ENCODE measurements at regions not wholly inside any gene's neighbourhood (a gene's known extent, or its start where the extent isn't known, plus 50 kb on each side); places are given as distances from the start of the nearest gene placed in this dataset.

DNA sequence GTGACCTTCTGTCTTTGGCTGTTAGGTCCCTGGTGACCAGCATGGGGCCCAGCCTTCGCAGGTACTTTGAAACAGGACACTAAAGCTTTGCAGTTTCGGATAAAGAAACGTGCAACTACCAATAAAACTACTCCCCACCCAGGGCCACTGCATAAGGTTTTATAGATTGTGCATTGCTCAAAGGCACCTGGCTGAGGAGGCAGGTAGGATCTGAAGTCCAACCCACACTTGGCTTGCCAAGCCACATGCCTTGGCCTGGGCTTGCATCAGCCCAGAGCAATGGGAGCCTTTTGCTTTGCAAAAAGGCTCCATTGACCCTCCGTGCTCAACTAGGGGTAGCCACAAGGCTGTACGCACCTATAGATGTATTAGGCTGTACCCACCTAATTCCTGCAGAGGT lies 84.4 kb upstream of the SYT6 start:
- H3K4me3 ChIP-seq (ENCODE audit: low read depth in 1 of 2, low read length in 2 of 2) = no peak overlapping the region

DNA sequence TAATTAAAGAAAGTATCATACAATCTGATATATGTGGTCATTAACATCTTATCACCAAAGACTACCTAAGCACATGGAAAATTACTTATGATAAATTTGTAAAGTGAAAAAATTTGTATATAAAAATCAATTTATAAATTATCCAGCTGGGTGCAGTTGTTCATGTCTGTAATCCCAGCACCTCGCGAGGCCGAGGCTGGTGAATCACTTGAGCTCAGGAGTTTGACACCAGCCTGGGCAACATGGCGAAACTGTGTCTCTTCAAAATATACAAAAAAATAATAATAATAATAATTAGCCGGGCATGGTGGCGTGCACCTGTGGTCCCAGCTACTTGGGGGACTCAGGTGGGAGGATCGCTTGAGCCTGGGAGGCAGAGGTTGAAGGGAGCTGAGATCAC lies 82.8 kb upstream of the SYT6 start:
- H3K9ac ChIP-seq (ENCODE audit: low read depth in 1 of 2, low read length in 2 of 2) = no peak overlapping the region
- H3K27ac ChIP-seq (ENCODE audit: low read depth, low read length) = no peak overlapping the region
- H3K4me1 ChIP-seq (ENCODE audit: control insufficient read depth in 1 of 2, insufficient read depth in 2 of 2, low read length in 2 of 2) = no peaks in the 10 kb centered on the region
- H3K27me3 ChIP-seq (ENCODE audit: control insufficient read depth in 1 of 2, insufficient read depth in 2 of 2, low read length in 2 of 2) = no peaks in the 10 kb centered on the region
- H3K4me3 ChIP-seq (ENCODE audit: low read depth in 1 of 2, low read length in 2 of 2) = no peak overlapping the region
- H3K9me3 ChIP-seq (ENCODE audit: control insufficient read depth in 1 of 2, low read length in 2 of 2) = no peaks in the 10 kb centered on the region
- H3K36me3 ChIP-seq (ENCODE audit: control insufficient read depth in 1 of 2, insufficient read depth in 2 of 2, low read length in 2 of 2) = no peaks in the 10 kb centered on the region

More for the DNA sequence above, 84.4 kb upstream of the SYT6 start:
- H3K36me3 ChIP-seq (ENCODE audit: control insufficient read depth in 1 of 2, insufficient read depth in 2 of 2, low read length in 2 of 2) = no peaks in the 10 kb centered on the region
- no peak overlapping the region for H3K27ac ChIP-seq (ENCODE audit: low read depth, low read length)
- no peaks in the 10 kb centered on the region for H3K4me1 ChIP-seq (ENCODE audit: control insufficient read depth in 1 of 2, insufficient read depth in 2 of 2, low read length in 2 of 2)
- H3K27me3 ChIP-seq (ENCODE audit: control insufficient read depth in 1 of 2, insufficient read depth in 2 of 2, low read length in 2 of 2) = no peaks in the 10 kb centered on the region
- no peak overlapping the region for H3K9ac ChIP-seq (ENCODE audit: low read depth in 1 of 2, low read length in 2 of 2)
- H3K9me3 ChIP-seq (ENCODE audit: control insufficient read depth in 1 of 2, low read length in 2 of 2) = no peaks in the 10 kb centered on the region

DNA sequence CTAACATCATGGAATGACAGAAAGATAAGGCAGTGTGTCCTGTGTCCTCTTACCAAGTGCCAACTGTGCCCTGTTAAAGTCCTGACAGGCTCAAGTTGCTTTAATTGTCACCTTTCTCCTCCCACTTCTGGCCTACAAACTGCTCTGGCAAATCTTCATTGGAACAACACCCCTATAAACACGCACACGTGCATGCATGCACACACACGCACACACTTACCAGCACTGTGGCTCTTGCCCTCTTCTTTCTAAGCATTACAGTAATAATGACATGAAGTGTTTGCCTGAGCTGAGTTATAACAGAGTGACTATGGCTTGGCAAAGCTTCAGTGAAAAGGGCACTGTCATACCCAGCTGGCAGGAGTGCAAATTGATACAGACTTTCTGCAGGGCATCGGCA lies 82.3 kb upstream of the SYT6 start:
- Histone ChIP-seq H3K4me3 (ENCODE audit: low read depth in 1 of 2, low read length in 2 of 2) (no peak overlapping the region), H3K4me1 (ENCODE audit: control insufficient read depth in 1 of 2, insufficient read depth in 2 of 2, low read length in 2 of 2) (no peaks in the 10 kb centered on the region), H3K9ac (ENCODE audit: low read depth in 1 of 2, low read length in 2 of 2) (no peak overlapping the region), H3K27ac (ENCODE audit: low read depth, low read length) (no peak overlapping the region), H3K9me3 (ENCODE audit: control insufficient read depth in 1 of 2, low read length in 2 of 2) (no peaks in the 10 kb centered on the region), H3K27me3 (ENCODE audit: control insufficient read depth in 1 of 2, insufficient read depth in 2 of 2, low read length in 2 of 2) (no peaks in the 10 kb centered on the region), H3K36me3 (ENCODE audit: control insufficient read depth in 1 of 2, insufficient read depth in 2 of 2, low read length in 2 of 2) (no peaks in the 10 kb centered on the region)

DNA sequence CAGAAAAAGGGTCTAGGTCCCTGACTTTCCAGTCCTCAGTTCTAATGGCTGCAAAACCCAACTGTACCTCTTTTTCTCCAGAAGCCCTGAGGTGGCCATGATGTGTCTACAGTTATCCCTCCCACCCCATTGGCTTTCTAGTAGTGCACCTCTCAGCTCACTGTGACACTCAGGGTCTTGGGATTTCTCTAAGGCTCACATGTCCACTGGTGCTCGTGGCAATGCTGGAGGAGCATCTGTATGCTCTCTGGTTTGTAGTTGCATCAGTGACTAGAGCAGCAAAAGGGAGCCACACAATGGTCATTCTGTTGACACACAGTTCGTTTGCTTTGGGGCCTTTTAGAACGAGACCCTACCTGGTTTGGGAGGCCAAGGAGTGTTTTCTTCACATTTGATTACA lies 81.6 kb upstream of the SYT6 start:
- Histone ChIP-seq H3K36me3 (ENCODE audit: control insufficient read depth in 1 of 2, insufficient read depth in 2 of 2, low read length in 2 of 2) (no peaks in the 10 kb centered on the region), H3K4me1 (ENCODE audit: control insufficient read depth in 1 of 2, insufficient read depth in 2 of 2, low read length in 2 of 2) (no peaks in the 10 kb centered on the region), H3K9me3 (ENCODE audit: control insufficient read depth in 1 of 2, low read length in 2 of 2) (no peaks in the 10 kb centered on the region), H3K27me3 (ENCODE audit: control insufficient read depth in 1 of 2, insufficient read depth in 2 of 2, low read length in 2 of 2) (no peaks in the 10 kb centered on the region), H3K27ac (ENCODE audit: low read depth, low read length) (no peak overlapping the region), H3K9ac (ENCODE audit: low read depth in 1 of 2, low read length in 2 of 2) (no peak overlapping the region), H3K4me3 (ENCODE audit: low read depth in 1 of 2, low read length in 2 of 2) (no peak overlapping the region)

DNA sequence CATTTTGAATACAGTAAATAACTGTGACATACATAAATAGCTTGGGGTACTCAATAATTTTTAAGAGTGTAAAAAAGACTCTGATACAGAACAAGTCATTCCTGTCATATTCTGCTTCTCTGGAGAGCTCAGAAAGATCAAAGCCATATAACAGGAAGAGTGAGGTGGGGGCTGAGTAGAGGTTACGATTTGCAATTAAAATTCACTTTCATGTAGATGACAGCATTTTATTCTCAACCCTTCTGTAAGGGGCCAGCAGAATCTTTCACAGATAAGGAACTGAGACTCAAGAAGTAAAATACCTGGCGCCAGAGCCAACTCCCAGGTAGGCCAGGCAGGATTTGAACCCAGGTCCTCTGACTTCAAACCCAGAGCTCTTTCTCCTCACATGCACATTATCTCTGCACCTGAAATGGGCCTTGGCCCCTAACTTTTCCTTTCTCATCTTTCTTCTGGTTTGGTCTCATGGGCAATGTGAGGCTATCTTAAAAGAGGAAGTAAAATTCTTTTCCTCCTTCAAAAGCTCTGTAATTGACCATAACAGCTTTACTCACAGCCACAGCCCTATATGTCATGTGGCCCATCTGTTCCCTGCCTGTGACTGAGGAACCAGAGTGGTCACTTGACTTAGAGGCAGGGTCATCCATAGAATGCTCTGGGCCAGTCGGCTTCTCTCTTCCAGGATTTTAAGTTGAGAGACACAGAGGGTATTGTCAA lies 80.9 kb upstream of the SYT6 start:
- H3K9me3 ChIP-seq (ENCODE audit: control insufficient read depth in 1 of 2, low read length in 2 of 2) = no peaks in the 10 kb centered on the region
- no peak overlapping the region for H3K27ac ChIP-seq (ENCODE audit: low read depth, low read length)
- H3K9ac ChIP-seq (ENCODE audit: low read depth in 1 of 2, low read length in 2 of 2) = no peak overlapping the region

DNA sequence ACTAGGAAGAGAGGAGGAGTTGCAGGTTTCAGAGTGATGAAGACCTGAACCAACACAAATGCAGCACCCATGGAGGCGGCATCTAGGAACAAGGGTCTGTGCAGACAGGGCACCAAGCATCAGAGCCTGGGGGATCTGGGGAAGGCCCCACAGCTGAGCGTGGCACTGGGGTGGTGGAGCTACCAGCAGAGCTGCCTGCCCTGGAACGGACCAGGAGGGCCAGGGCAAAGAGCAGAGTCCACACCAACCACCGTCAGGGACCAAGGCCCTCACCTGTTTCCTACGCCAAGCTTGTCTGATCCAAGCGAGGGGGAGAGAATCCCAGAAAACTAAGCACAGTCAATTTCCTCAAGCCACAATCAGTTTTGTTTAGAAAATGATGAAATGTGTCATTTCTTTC lies 79.0 kb upstream of the SYT6 start:
- no peak overlapping the region for H3K4me3 ChIP-seq (ENCODE audit: low read depth in 1 of 2, low read length in 2 of 2)
- no peaks in the 10 kb centered on the region for H3K36me3 ChIP-seq (ENCODE audit: control insufficient read depth in 1 of 2, insufficient read depth in 2 of 2, low read length in 2 of 2)
- H3K27ac ChIP-seq (ENCODE audit: low read depth, low read length) = no peak overlapping the region
- H3K27me3 ChIP-seq (ENCODE audit: control insufficient read depth in 1 of 2, insufficient read depth in 2 of 2, low read length in 2 of 2) = peaks cover 0 to 2% of the 10 kb centered on the region in 2 donors
- H3K9me3 ChIP-seq (ENCODE audit: control insufficient read depth in 1 of 2, low read length in 2 of 2) = no peaks in the 10 kb centered on the region
- no peaks in the 10 kb centered on the region for H3K4me1 ChIP-seq (ENCODE audit: control insufficient read depth in 1 of 2, insufficient read depth in 2 of 2, low read length in 2 of 2)
- no peak overlapping the region for H3K9ac ChIP-seq (ENCODE audit: low read depth in 1 of 2, low read length in 2 of 2)

More for the DNA sequence above, 80.9 kb upstream of the SYT6 start:
- Histone ChIP-seq H3K27me3 (ENCODE audit: control insufficient read depth in 1 of 2, insufficient read depth in 2 of 2, low read length in 2 of 2) (peaks cover 0 to 2% of the 10 kb centered on the region in 2 donors), H3K4me1 (ENCODE audit: control insufficient read depth in 1 of 2, insufficient read depth in 2 of 2, low read length in 2 of 2) (no peaks in the 10 kb centered on the region), H3K36me3 (ENCODE audit: control insufficient read depth in 1 of 2, insufficient read depth in 2 of 2, low read length in 2 of 2) (no peaks in the 10 kb centered on the region), H3K4me3 (ENCODE audit: low read depth in 1 of 2, low read length in 2 of 2) (no peak overlapping the region)

DNA sequence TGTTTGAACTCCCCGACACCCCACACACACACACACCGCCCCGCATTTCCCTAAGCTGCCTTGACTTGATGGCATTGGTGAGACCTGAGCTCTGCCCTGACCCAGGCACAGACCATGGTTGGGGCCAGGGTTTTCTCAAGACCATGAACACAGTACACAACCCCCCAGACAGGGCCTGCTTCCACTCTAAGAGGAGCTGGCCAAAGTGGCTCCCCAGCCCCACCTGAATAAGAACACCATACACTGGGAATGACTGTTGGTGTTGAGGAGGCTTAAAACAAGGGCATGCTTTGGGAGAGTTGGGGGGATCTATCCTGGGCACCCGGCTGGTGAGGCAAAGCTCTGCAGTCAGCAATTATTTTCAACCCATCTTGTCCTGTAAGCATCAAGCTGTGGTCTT lies 77.6 kb upstream of the SYT6 start:
- H3K27ac ChIP-seq (ENCODE audit: low read depth, low read length) = no peak overlapping the region
- H3K4me1 ChIP-seq (ENCODE audit: control insufficient read depth in 1 of 2, insufficient read depth in 2 of 2, low read length in 2 of 2) = no peaks in the 10 kb centered on the region
- no peaks in the 10 kb centered on the region for H3K36me3 ChIP-seq (ENCODE audit: control insufficient read depth in 1 of 2, insufficient read depth in 2 of 2, low read length in 2 of 2)
- H3K27me3 ChIP-seq (ENCODE audit: control insufficient read depth in 1 of 2, insufficient read depth in 2 of 2, low read length in 2 of 2) = peaks cover 0 to 2% of the 10 kb centered on the region in 2 donors
- H3K4me3 ChIP-seq (ENCODE audit: low read depth in 1 of 2, low read length in 2 of 2) = no peak overlapping the region
- no peaks in the 10 kb centered on the region for H3K9me3 ChIP-seq (ENCODE audit: control insufficient read depth in 1 of 2, low read length in 2 of 2)
- no peak overlapping the region for H3K9ac ChIP-seq (ENCODE audit: low read depth in 1 of 2, low read length in 2 of 2)

DNA sequence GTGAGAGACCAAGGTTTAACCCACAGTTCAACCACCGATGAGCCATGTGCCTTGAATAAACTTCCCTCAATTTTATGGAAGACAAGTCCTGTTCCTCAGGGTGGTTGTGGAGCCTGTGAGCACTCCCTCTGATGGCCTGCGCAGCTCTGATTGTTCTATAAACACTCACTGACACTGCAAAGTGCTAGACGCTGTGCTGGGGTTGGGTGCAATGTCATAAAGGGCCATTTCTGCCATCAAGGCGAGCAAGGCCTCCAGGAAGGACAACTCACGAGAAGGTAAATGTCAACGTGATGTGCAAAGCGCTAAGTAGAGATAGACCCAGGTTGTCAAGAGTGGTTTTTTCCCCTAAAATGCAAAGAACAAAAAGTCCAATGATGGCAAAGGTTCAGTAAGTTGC lies 75.7 kb upstream of the SYT6 start:
- no peaks in the 10 kb centered on the region for H3K36me3 ChIP-seq (ENCODE audit: control insufficient read depth in 1 of 2, insufficient read depth in 2 of 2, low read length in 2 of 2)
- H3K9ac ChIP-seq (ENCODE audit: low read depth in 1 of 2, low read length in 2 of 2) = no peak overlapping the region
- no peaks in the 10 kb centered on the region for H3K9me3 ChIP-seq (ENCODE audit: control insufficient read depth in 1 of 2, low read length in 2 of 2)
- no peak overlapping the region for H3K27ac ChIP-seq (ENCODE audit: low read depth, low read length)
- no peak overlapping the region for H3K4me3 ChIP-seq (ENCODE audit: low read depth in 1 of 2, low read length in 2 of 2)
- peaks cover 0 to 2% of the 10 kb centered on the region in 2 donors for H3K27me3 ChIP-seq (ENCODE audit: control insufficient read depth in 1 of 2, insufficient read depth in 2 of 2, low read length in 2 of 2)
- no peaks in the 10 kb centered on the region for H3K4me1 ChIP-seq (ENCODE audit: control insufficient read depth in 1 of 2, insufficient read depth in 2 of 2, low read length in 2 of 2)

DNA sequence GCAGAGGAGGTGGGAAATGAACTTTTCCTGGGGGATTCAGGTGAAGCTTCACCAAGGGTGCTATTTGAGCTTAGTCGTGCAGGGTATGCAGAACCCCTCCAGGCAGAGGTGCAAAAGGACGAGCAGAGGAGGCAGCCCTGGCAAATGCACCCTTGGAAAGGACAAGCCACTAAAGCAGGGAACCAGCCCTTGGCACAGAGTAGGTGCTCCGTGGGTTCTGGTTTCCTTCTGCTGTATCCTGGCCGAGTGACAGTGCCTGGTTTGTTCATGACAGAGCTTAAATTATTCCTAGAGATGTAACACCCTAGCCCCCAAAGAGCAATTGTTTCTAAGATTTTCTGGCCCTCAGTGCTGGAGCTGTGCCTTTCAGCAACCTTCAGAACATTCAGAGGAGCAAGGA lies 73.4 kb upstream of the SYT6 start:
- Histone ChIP-seq H3K4me1 (ENCODE audit: control insufficient read depth in 1 of 2, insufficient read depth in 2 of 2, low read length in 2 of 2) (no peaks in the 10 kb centered on the region), H3K9me3 (ENCODE audit: control insufficient read depth in 1 of 2, low read length in 2 of 2) (no peaks in the 10 kb centered on the region), H3K27me3 (ENCODE audit: control insufficient read depth in 1 of 2, insufficient read depth in 2 of 2, low read length in 2 of 2) (peaks cover 0 to 2% of the 10 kb centered on the region in 2 donors)

DNA sequence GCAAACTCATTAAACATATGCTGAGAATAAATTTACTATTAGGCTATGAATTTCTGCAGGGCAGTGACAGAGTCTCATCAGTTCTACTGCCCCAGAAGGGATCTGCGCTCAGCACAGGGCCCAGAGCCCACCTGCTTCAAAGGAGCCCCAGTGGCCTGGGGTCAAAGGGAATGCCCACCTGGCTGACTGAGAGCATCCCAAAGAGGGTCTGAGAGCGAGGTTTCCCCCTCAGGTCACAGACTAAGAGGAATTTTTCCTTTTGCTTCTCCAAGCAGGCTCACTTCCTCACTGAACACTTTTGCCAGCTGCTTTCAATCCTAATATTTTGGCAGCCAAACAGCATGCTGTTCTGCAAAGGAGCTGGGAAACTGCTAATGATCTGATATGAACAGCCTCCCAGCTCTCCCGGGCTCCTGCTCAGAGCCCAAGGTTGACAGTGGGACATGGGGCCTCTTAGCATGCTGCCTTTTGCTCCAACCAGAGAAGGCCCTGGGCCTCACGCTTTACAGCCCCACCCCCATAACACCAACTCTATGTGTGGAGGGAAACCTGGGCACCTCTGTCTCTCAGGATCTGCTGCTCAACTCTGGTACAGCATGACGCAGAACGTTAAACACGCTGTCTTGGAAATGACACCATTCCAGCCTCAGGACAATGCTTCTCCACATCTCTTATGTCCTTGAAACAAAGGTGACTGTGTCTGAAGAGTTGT lies 70.7 kb upstream of the SYT6 start:
- Histone ChIP-seq H3K27me3 (ENCODE audit: control insufficient read depth in 1 of 2, insufficient read depth in 2 of 2, low read length in 2 of 2) (no peaks in the 10 kb centered on the region), H3K27ac (ENCODE audit: low read depth, low read length) (no peak overlapping the region), H3K4me3 (ENCODE audit: low read depth in 1 of 2, low read length in 2 of 2) (no peak overlapping the region), H3K4me1 (ENCODE audit: control insufficient read depth in 1 of 2, insufficient read depth in 2 of 2, low read length in 2 of 2) (no peaks in the 10 kb centered on the region), H3K9ac (ENCODE audit: low read depth in 1 of 2, low read length in 2 of 2) (no peak overlapping the region), H3K9me3 (ENCODE audit: control insufficient read depth in 1 of 2, low read length in 2 of 2) (no peaks in the 10 kb centered on the region), H3K36me3 (ENCODE audit: control insufficient read depth in 1 of 2, insufficient read depth in 2 of 2, low read length in 2 of 2) (no peaks in the 10 kb centered on the region)

More for the DNA sequence above, 73.4 kb upstream of the SYT6 start:
- Histone ChIP-seq H3K9ac (ENCODE audit: low read depth in 1 of 2, low read length in 2 of 2) (no peak overlapping the region), H3K4me3 (ENCODE audit: low read depth in 1 of 2, low read length in 2 of 2) (no peak overlapping the region), H3K27ac (ENCODE audit: low read depth, low read length) (no peak overlapping the region), H3K36me3 (ENCODE audit: control insufficient read depth in 1 of 2, insufficient read depth in 2 of 2, low read length in 2 of 2) (no peaks in the 10 kb centered on the region)
